ENCODE measurements at regions not wholly inside any gene's neighbourhood (a gene's known extent, or its start where the extent isn't known, plus 50 kb on each side); places are given as distances from the start of the nearest gene placed in this dataset.

- TF ChIP-seq EZH2 (IDR thresholded peaks at IDR 0.05; ENCODE audit: borderline replicate concordance, low read length) (no peak), CTCF (IDR thresholded peaks at IDR 0.05; ENCODE audit: low read length) (no peak)
These were observed 344.7 kb upstream of the SLC30A5 start for GRCh38 chr5:68749077-68749476.
